Omental fat pad (tissue), 3 donors: ENCODE measurements at regions not wholly inside any gene's neighbourhood (a gene's known extent, or its start where the extent isn't known, plus 50 kb on each side); places are given as distances from the start of the nearest gene placed in this dataset.

Experiments used
- ATAC-seq: fragments of 150-250 bp; one replicate; pipeline ENCODE4 v1.9.1; 2016; ENCODE audit warnings: mild to moderate bottlenecking, moderate library complexity; ENCODE audit not compliant: low FRiP score
- DNase-seq: peaks from one replicate; pipeline ENCODE4 v3.0.0-alpha.2; 2019; ENCODE audit warnings: low spot score
- CTCF ChIP-seq, 3 donors: fragments of 450-650 bp; IDR thresholded peaks; one replicate each; pipeline ENCODE4 v1.5.1; 2016 to 2017; ENCODE audit warnings: antibody characterized with exemption in 3 of 3, mild to moderate bottlenecking in 3 of 3, moderate library complexity in 2 of 3

GRCh38 chr1:55717111-55717510 lies 501.9 kb upstream of the USP24 start:
- no peak for ATAC-seq
- DNase-seq, result no peak
- TF ChIP-seq CTCF (IDR thresholded peaks at IDR 0.05), result no peak

DNA sequence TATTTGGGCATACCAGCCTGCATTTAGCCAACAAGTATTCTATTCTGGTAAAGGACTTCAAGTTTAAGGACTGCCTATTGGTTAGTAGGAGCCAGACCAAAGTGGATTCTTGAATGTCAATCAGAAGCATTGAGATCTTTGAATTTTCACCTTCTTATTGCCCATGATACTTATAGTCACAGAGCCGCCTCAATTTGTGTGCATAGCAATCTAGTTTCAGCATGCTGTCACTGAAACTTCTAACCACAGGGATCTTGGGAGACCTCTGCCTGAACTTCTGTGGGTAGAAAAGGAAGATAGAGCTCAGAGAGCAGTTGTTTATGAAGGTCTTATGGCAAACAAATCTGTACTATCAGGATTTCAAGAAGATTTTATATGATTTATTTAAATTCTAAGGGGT lies 501.4 kb upstream of the USP24 start:
- no peak for ATAC-seq
- no peak for DNase-seq
- no peak for TF ChIP-seq CTCF (IDR thresholded peaks at IDR 0.05)

DNA sequence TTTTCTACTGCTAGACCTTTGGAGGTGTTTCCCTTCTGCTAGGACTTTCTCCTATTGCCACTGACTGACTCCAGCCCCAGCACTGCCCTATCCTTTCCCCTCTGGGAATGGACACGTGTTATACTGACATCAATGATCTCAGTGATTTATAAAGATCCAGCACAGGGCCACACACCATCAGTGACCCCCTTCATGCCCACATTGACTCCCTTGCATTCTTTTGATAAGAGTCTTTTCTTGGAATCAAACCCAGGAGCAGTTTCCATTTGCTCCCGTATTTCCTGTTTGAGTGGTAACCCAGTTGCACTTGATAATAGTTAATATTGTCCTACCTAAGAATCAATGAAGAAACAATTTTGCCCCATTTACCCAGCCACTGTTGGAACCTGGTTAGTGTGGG lies 501.0 kb upstream of the USP24 start:
- no peak for ATAC-seq
- DNase-seq, result no peak
- TF ChIP-seq CTCF (IDR thresholded peaks at IDR 0.05), result no peak

- ATAC-seq (no peak), DNase-seq (no peak)
- TF ChIP-seq CTCF (IDR thresholded peaks at IDR 0.05), result no peak
Measured at GRCh38 chr1:55714230-55714629, 499.1 kb upstream of the USP24 start.

DNA sequence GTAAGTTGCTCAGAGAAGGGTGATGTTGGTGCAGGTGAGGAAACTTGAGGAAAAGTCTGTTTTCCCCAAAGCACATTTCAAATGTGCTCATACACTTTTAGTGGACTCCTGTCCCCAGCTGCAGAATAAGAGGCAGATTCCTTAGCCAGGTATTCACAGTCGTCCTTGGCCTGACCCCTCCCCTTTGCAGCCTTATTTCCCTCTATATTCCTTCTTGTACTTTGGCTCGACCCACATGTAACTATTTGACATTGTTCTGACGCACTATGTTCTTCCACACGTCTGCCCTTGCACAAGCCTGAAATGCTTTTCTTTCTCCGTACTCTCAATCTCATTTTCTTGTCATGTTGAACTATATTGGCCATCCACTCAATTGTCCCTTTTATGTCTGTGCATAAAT lies 498.4 kb upstream of the USP24 start:
- no peak for TF ChIP-seq CTCF (IDR thresholded peaks at IDR 0.05)
- DNase-seq, result no peak
- no peak for ATAC-seq

- ATAC-seq (no peak), DNase-seq (no peak)
- TF ChIP-seq CTCF (IDR thresholded peaks at IDR 0.05), result no peak
Measured at GRCh38 chr1:55712148-55712547, 497.0 kb upstream of the USP24 start.

DNA sequence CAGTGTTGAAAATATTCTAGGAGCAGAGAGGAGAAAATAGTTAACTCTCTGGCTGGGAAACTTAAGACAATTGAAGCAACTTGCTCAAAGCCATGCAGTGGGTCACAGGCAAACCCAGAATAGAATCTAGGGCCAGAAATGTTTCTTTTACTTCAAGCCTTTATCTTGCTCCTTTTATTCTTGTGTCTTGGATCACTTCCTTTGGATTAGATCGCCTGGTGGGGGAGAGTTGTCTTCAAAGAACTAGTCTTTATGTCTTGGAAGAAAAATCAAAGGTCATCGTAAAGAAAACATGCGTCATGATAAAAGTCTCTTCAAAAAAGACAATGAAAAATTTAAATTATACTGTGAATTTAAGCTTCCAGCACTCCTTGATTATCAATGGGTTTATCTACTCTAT lies 493.6 kb upstream of the USP24 start:
- DNase-seq, result no peak
- ATAC-seq, result no peak
- TF ChIP-seq CTCF (IDR thresholded peaks at IDR 0.05), result no peak
